HG02763 (cell line): ENCODE measurements at regions not wholly inside any gene's neighbourhood (a gene's known extent, or its start where the extent isn't known, plus 50 kb on each side); places are given as distances from the start of the nearest gene placed in this dataset.

ENCODE experiments used
- ATAC-seq: cut with Tn5 transposase; IDR thresholded peaks from one replicate; pipeline ENCODE4 v1.9.1; 2021; ENCODE audit warnings: mild to moderate bottlenecking, moderate library complexity; ENCODE audit not compliant: unreplicated experiment

DNA sequence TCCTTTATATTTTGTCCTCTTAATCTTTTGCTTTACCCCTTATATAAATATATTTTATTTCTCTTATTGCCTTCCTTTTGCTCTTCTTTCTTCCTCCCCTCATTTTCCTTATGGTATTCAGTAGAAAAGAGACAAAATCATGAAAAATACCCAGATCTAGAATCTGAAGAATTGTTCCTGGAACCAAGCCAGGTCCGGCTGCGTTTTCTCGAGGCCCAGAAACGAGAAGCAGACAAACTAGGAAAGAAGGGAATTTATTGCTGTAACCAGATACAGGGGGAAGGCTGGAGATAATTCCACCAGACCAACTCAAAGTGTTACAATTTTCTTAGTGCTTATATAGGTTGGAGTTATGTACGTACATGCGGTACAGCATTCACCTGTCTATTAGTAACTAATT is 328.7 kb downstream of the GABRG1 start:
- ATAC-seq = no peak

- ATAC-seq = no peak
These were observed 345.3 kb downstream of the GABRG1 start for GRCh38 chr4:45778514-45778913.

GRCh38 chr4:45776146-45776545 is 347.7 kb downstream of the GABRG1 start:
- ATAC-seq = no peak

DNA sequence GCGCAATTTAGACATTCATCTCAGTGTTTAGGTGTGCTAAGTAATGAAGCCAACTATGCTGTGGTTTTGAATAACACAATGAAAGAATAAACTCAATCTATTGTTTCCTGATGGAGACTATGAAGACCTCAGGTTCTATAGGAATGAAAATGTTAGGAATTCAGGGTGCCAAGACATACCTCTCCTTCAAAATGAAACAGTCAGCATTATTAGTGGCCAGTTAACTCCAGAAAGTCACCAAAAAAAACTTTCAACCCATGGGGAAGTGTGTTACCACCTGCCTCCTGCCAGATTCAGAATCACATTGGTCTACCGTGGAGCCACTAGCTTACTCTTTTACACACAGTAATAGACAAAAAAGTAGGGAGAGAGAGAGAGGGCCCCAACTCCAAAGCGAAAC is 352.9 kb downstream of the GABRG1 start:
- no peak for ATAC-seq

- no peak for ATAC-seq
These were observed 358.3 kb downstream of the GABRG1 start for GRCh38 chr4:45765521-45765920.

DNA sequence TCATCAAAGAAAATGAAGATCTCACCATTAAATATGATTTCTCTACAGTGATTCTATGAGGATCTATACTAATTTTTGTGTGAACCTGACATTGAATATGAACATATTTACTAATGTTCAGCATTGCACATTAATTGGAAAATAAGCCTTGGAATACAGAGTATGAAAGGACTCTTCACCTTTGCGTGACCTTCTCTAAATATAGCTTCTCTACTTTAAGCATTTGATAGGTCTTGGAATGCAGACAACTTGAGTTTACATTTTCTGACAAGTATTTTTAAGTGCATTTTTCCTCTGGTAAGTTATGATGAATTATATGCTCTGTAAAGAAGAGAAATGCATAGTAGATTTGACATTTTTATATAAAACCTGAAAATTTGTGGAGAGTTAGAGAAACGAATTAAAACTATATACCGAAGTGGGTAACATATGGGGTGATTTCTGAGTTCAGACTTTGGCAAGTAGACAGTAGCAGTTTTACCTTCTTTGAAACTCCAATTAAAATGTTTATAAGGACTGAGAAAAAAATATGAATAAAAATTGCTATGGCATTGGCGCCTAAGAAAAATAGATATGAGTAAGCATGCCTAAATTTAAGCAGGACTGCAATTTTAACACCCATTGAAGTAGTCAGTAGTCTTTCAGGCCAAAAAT is 371.9 kb downstream of the GABRG1 start:
- ATAC-seq = no peak

DNA sequence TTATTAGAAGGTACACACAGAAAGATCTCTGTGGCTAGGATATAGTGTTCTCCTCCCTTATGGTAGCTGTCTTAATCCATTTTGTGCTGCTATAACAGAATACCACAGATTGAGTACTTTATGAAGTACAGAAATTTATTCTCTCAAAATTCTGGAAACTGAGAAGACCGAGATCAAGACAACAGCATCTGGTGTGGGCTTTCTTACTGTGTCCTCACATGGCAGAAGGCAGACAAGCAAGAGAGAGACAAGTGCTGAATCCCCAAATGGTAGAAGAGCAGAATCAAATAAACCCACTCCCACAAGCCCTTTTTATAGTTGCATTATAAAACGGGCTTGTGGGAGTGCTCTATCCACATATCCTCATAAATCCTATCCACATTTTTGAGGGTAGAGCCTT is 373.1 kb downstream of the GABRG1 start:
- no peak for ATAC-seq

DNA sequence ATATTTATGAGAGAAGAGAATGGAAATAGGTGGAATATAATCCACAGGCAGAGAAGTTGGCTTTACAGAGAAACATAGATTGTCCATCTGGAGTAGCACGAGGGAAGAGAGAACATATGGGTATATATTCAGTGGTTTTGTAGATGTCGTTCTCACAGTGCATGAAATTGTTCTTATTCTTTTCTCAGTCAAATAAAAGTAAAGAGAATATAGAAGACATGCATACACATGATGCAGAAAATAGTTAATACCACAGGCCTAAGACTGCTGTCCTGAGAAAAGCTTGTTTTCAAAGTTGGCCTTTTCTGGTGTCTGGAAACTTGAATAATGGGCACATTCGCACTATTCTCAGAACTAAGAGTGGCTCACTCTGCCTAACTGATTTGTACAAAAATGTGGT is 378.1 kb downstream of the GABRG1 start:
- no peak for ATAC-seq

DNA sequence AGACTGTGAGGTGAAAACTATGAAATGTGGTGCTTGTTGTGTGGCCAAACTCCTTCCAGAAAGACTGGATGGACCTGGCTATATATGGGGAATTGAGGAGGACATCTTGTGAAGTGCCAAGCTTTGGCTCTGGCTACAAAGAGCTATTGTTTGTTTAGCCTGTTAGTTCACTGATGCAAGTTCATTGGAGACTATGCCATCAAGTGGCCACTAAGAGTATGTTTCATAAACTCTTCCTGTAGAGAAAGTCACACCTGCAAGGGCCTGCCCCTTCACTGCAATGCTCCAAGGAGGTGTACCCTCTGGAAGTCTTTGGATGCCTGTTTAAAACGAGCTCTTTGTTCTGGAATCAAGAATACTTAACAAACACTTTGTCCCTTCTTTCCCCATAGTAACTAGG is 382.0 kb downstream of the GABRG1 start:
- no peak for ATAC-seq

GRCh38 chr4:45732161-45732560 is 391.7 kb downstream of the GABRG1 start:
- ATAC-seq = no peak

DNA sequence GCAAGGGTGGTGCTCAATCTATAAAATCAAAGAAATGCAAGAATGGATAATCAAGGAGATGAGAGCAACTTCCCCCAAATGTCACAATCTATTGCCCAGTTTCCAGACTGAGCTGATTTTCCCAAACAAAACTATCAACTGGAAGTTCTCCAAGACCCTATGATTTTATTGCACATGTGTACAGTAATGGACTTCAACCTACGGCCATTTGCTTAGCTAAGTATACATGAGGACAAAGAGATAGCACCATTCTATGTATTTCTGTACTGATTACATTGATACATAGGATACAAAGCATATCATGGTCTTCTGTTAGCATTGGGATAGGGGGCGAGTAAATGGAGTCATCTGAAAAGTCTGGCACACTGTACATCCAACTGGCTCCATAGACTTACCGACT is 407.8 kb downstream of the GABRG1 start:
- ATAC-seq = no peak

DNA sequence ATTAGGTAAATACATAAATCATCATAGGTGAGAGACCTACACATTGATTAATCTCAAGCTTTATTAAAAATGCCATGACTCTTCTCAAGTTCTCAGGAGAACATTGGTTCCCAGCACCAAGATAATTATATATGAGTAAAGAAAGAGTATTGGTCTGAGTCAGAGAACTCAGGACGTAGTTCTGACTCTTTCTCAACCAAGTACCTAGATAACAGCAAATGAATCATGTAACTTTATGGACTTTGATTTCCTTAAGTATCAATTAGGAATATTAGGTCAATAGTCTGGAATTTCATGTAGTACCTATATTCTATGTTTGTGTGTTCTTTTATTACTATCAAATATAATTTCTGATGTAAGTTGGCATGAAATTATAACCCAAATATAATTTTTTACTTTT is 409.9 kb downstream of the GABRG1 start:
- ATAC-seq = no peak

GRCh38 chr4:45701621-45702020 is 422.2 kb downstream of the GABRG1 start:
- ATAC-seq = no peak

DNA sequence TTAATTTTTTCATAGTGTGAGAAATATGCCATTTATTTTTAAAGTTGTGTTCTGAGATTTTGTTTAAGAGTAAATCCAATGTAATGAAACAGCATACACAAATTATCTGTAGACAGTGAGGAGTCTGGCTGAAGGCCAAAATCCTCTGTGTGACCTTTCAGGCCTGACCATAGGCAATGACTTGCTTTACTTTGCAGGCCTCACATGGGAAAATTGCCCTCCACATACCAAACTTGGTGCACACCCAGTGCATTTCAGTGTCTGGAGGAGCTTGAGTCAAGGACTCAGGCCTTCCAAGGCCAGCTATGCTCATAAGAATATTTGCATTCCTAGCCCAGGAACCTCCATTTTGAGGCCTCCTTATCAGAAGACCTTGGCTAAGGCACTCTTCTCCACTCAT is 430.1 kb downstream of the GABRG1 start:
- no peak for ATAC-seq

DNA sequence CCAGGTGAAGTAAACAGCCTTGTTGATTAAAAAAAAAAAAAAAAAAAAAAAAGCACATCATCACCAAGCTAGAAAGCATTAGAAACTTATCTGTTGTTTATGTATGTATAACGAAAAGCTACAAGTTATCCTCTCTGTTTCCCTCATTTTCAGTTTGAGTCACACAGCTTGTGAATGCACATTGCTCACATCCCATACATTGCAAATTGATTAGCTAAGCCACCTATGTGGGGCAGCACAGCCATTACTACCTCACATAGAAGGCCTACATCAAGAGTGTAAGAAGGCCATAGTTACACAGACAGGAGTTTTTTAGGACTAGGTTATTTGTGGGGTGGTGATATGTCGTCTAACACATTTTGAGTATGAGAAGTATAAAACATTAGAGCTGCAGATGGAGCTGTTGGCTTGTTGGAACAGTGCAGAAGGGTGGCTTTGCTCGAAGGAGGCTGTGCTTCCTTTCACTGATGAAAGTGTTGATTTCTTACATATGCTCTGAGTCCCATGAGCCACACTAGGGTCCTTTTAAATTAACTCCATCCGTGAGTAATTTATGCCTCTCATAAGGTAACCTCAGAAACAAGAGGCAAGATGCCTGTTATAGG is 431.6 kb downstream of the GABRG1 start:
- no peak for ATAC-seq

GRCh38 chr4:45688341-45688740 is 435.5 kb downstream of the GABRG1 start:
- no peak for ATAC-seq

- ATAC-seq = no peak
These were observed 444.4 kb downstream of the GABRG1 start for GRCh38 chr4:45679411-45679810.

DNA sequence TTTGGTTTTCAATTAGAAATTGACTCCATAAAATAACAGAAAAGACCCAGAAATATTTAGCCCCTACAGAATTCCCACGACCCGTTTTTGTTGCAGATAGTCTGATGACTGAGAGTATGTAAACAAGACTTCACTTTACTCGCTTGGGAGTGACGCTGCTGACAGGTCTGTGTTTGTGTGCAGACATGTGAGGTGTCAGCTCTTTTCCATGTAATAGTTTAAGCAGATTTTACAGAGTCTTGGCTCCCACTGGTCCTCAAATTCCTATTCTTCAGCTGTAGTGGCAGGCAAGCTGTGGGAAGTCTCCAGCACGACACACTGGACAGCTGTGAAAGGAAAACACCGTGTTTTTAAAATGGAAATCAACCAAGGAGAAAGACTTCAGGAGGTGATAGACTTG is 455.7 kb downstream of the GABRG1 start:
- ATAC-seq = no peak

GRCh38 chr4:45663628-45664081 is 460.2 kb downstream of the GABRG1 start:
- ATAC-seq = no peak

GRCh38 chr4:45663003-45663402 is 460.9 kb downstream of the GABRG1 start:
- no peak for ATAC-seq

DNA sequence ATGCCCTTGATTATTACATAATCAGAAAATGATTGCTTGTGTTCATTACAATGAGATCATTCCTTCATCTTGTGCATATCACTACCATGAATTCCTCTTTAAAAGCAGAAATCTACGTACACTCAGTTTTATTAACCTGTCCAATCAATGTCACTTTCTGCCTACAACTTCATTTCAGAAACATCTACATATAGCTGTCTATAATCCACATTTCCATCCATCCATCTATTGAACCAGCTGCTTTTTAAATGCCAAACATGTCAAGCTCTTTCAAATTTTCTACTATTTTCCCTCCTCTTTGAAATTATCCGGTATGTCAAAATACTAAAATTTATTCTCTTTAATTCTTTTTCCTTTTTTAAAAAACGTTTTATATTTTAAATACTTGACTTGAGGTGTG is 462.0 kb downstream of the GABRG1 start:
- no peak for ATAC-seq

GRCh38 chr4:45650545-45650944 is 473.3 kb downstream of the GABRG1 start:
- no peak for ATAC-seq

DNA sequence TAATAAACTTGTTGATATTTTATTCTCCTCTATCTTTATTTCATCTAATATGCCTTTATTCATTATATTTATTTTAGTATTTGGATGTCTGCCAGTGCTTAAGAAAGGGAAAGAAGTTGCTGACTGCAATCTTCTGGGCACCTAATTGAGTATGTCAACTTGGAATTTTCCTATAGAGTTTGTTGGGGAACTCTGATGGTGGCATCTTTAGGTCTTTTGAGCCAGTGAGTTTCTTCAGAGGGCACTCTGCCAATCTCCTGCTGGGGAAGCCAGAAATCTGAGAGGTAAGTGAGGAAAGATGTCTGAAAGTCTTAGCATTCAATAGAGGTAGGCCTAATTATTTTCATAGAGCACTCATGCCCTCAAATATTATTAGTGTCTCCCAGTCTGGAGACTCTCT is 475.0 kb downstream of the GABRG1 start:
- ATAC-seq = no peak
